ENCODE measurements at regions not wholly inside any gene's neighbourhood (a gene's known extent, or its start where the extent isn't known, plus 50 kb on each side); places are given as distances from the start of the nearest gene placed in this dataset.

DNA sequence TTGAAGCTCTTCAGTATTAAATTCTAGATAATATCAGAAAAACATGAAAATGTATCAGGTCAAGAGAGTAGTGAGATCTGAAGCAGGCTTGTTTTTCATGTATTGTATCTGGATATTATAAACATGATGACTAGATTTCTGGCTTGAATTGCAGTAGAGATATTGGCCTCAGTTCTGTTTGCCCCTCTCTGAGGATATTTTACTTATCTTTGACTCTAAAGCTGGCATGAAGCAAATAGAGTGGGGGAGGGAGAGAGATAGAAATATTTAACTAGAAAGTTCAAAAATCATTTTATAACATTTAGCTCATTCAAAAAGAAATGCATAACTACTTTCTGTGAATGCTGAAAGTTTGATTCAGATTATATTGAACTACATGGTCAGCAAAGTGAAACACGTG is 929.7 kb upstream of the KCND2 start:
- no peak for DNase-seq (ENCODE audit: low spot score in 2 of 2)
- intact Hi-C loops (cut with DNase I; ENCODE audit: low total_unique reads) = no loop called here
- Histone ChIP-seq H3K27me3 (no peaks in the 10 kb centered on the region), H3K4me3 (no peak overlapping the region), H3K27ac (no peak overlapping the region), H3K4me1 (no peaks in the 10 kb centered on the region), H3K9me3 (no peaks in the 10 kb centered on the region), H3K36me3 (no peaks in the 10 kb centered on the region)
- TF ChIP-seq POLR2A (IDR thresholded peaks at IDR 0.05) = no peak
- no peak for TF ChIP-seq POLR2AphosphoS5 (IDR thresholded peaks at IDR 0.05)
- TF ChIP-seq CTCF (IDR thresholded peaks at IDR 0.05) = no peak

DNA sequence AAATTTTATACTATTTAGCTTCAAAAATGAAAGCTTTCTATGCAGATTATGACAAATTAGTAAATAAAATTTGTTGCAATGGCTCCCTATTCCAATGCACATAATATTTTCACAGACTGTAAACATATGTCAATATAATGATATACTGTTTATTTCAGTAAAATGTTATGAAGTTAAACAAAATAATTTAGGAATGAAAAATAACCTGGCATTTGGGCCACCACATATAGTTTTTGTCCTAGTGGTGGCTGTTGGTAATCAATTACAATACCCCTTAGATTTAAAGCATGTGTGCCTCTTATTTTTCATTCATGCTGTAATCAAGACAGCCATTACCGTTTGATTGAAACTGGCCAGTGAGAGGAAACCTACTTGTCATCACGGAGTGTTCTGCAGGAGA is 928.5 kb upstream of the KCND2 start:
- TF ChIP-seq CTCF (IDR thresholded peaks at IDR 0.05) = no peak
- no peak for TF ChIP-seq POLR2A (IDR thresholded peaks at IDR 0.05)
- no peak for TF ChIP-seq POLR2AphosphoS5 (IDR thresholded peaks at IDR 0.05)
- Histone ChIP-seq H3K4me3 (no peak overlapping the region), H3K27me3 (no peaks in the 10 kb centered on the region), H3K27ac (no peak overlapping the region), H3K36me3 (no peaks in the 10 kb centered on the region), H3K4me1 (no peaks in the 10 kb centered on the region), H3K9me3 (no peaks in the 10 kb centered on the region)
- intact Hi-C loops (cut with DNase I; ENCODE audit: low total_unique reads) = no loop called here
- DNase-seq (ENCODE audit: low spot score in 2 of 2) = no peak

DNA sequence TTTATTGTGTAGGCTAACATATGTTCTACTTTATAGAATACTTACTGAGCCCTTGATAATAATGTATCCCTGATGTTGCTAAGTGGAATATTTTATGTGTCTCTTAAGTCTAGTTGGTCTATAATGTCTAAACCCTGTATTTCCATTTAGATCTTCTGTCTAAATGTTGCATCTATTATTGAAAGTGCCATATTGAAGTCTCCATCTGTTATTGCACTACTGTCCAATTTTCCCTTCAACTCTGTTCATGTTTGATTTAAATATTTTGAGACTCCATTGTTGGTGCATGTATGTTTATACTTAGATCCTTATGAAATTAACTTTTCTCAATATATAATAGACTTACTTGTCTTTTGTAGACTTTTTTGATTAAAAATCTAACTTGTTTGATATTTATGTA is 924.5 kb upstream of the KCND2 start:
- intact Hi-C loops (cut with DNase I; ENCODE audit: low total_unique reads) = no loop called here
- no peaks in the 10 kb centered on the region for H3K4me1 ChIP-seq
- TF ChIP-seq POLR2AphosphoS5 (IDR thresholded peaks at IDR 0.05) = no peak
- TF ChIP-seq CTCF (IDR thresholded peaks at IDR 0.05) = no peak
- TF ChIP-seq POLR2A (IDR thresholded peaks at IDR 0.05) = no peak

DNA sequence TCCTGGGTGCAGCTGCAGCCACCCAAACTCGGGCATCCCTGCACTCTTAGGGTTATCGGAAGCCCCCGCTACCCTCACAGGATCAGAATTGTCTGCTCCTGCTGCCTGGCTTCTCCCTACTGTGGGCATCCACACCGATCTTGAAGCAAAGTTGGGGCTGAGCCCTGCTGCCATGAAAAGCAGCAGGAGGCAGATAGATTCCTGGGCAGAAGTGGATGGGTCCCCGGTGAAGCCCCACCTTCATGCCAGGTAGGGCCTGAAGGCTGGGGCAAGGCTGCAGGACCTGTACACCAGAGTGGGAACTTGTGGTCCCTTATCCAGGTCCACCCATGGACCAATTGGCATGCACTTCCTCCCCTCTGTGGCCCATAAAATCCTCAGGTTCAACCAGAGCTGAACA is 922.6 kb upstream of the KCND2 start:
- H3K27ac ChIP-seq = no peak overlapping the region
- H3K9me3 ChIP-seq = no peaks in the 10 kb centered on the region
- H3K36me3 ChIP-seq = no peaks in the 10 kb centered on the region
- intact Hi-C loops (cut with DNase I; ENCODE audit: low total_unique reads) = no loop called here
- no peak for DNase-seq (ENCODE audit: low spot score in 2 of 2)
- H3K4me1 ChIP-seq = no peaks in the 10 kb centered on the region
- H3K4me3 ChIP-seq = no peak overlapping the region
- TF ChIP-seq CTCF (IDR thresholded peaks at IDR 0.05) = no peak
- TF ChIP-seq POLR2AphosphoS5 (IDR thresholded peaks at IDR 0.05) = no peak
- no peak for TF ChIP-seq POLR2A (IDR thresholded peaks at IDR 0.05)
- no peaks in the 10 kb centered on the region for H3K27me3 ChIP-seq

More for the DNA sequence above, 924.5 kb upstream of the KCND2 start:
- Histone ChIP-seq H3K36me3 (no peaks in the 10 kb centered on the region), H3K27me3 (no peaks in the 10 kb centered on the region), H3K9me3 (no peaks in the 10 kb centered on the region), H3K4me3 (no peak overlapping the region), H3K27ac (no peak overlapping the region)
- DNase-seq (ENCODE audit: low spot score in 2 of 2) = no peak

DNA sequence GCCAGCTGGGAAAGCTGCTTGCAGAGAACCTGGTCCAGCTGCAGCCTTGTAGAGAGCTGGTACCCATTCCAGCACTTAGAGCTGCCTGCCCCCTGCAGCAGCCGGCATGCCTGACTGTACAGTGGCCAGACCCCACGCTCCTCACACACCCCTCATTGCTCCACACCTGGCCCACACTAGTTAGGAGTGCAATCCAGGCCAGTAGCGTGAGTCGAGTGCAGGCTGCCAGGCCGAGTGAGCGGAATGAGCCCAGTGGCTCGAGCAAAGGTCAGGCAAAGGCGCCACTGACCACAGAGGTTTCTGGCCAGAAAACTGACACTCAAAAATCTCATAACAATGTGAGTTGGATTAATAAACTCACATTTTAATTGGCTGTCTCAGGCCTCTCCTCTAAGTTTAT is 921.7 kb upstream of the KCND2 start:
- no peak for TF ChIP-seq POLR2AphosphoS5 (IDR thresholded peaks at IDR 0.05)
- TF ChIP-seq POLR2A (IDR thresholded peaks at IDR 0.05) = no peak
- no peak for TF ChIP-seq CTCF (IDR thresholded peaks at IDR 0.05)
- H3K27me3 ChIP-seq = no peaks in the 10 kb centered on the region
- no peaks in the 10 kb centered on the region for H3K36me3 ChIP-seq
- no peaks in the 10 kb centered on the region for H3K4me1 ChIP-seq
- no peaks in the 10 kb centered on the region for H3K9me3 ChIP-seq
- H3K27ac ChIP-seq = no peak overlapping the region
- DNase-seq (ENCODE audit: low spot score in 2 of 2) = no peak
- intact Hi-C loops (cut with DNase I; ENCODE audit: low total_unique reads) = no loop called here
- no peak overlapping the region for H3K4me3 ChIP-seq

All from breast epithelium (tissue), 4 donors.